ENCODE measurements at regions not wholly inside any gene's neighbourhood (a gene's known extent, or its start where the extent isn't known, plus 50 kb on each side); places are given as distances from the start of the nearest gene placed in this dataset.
A peak's percentile ranks its signal among the peaks of the same experiment; 100 is the strongest.

GRCh38 chr20:4082406-4083097 is 66.1 kb upstream of the SMOX start:
- TF ChIP-seq POLR2A (IDR thresholded peaks at IDR 0.05) (no peak), CTCF (IDR thresholded peaks at IDR 0.05) (no peak), POLR2AphosphoS5 (IDR thresholded peaks at IDR 0.05) (peak in 1 of 3 donors; percentile 44)
